ENCODE measurements at regions not wholly inside any gene's neighbourhood (a gene's known extent, or its start where the extent isn't known, plus 50 kb on each side); places are given as distances from the start of the nearest gene placed in this dataset.
"Not testable (repeated sequence)": the region's sequence is repeated elsewhere in the genome, so short reads cannot be mapped to it uniquely, and the experiment has no call there.

GRCh38 chr16:16983582-16983981, 487.2 kb downstream of the XYLT1 start:
- H3K27me3 Mint-ChIP-seq: no peaks in the 10 kb centered on the region
- H3K4me3 Mint-ChIP-seq: no peak overlapping the region
- TF ChIP-seq CTCF (IDR thresholded peaks at IDR 0.05): no peak
- ATAC-seq (no peak), DNase-seq (no peak)
- POLR2A ChIA-PET: no interaction called here
- CTCF ChIA-PET: no interaction called here
- H3K27ac Mint-ChIP-seq: no peak overlapping the region
- H3K9me3 Mint-ChIP-seq: peaks cover 3% of the 10 kb centered on the region
- H3K36me3 Mint-ChIP-seq (ENCODE audit: low read depth): no peaks in the 10 kb centered on the region
- H3K4me1 Mint-ChIP-seq (ENCODE audit: low read depth): peaks cover 3% of the 10 kb centered on the region
- intact Hi-C loops (cut with micrococcal nuclease): no loop called here

- H3K9me3 Mint-ChIP-seq; H3K4me1 Mint-ChIP-seq (ENCODE audit: low read depth); CTCF ChIA-PET; intact Hi-C loops (cut with micrococcal nuclease); H3K36me3 Mint-ChIP-seq (ENCODE audit: low read depth); POLR2A ChIA-PET; H3K27ac Mint-ChIP-seq; H3K27me3 Mint-ChIP-seq; H3K4me3 Mint-ChIP-seq; DNase-seq; ATAC-seq: not testable (repeated sequence)
These were observed 486.7 kb downstream of the XYLT1 start for GRCh38 chr16:16984091-16984490.

GRCh38 chr16:16985707-16986106, 485.1 kb downstream of the XYLT1 start:
- ATAC-seq (no peak), DNase-seq (no peak)
- no peak for TF ChIP-seq CTCF (IDR thresholded peaks at IDR 0.05)
- Mint-ChIP-seq H3K9me3 (peaks cover 3% of the 10 kb centered on the region), H3K4me1 (ENCODE audit: low read depth) (peaks cover 3% of the 10 kb centered on the region), H3K27me3 (no peaks in the 10 kb centered on the region), H3K36me3 (ENCODE audit: low read depth) (no peaks in the 10 kb centered on the region), H3K4me3 (no peak overlapping the region), H3K27ac (no peak overlapping the region)
- intact Hi-C loops (cut with micrococcal nuclease): no loop called here
- POLR2A ChIA-PET: interaction anchor here (0.6 kb wide), 1 partner anchor 18 kb away, joined by 4 read pairs; no protein-coding TSS in a partner anchor
- CTCF ChIA-PET: interaction anchor here (2.0 kb wide), 1 partner anchor 13 kb away, joined by 5 read pairs; no protein-coding TSS in a partner anchor

GRCh38 chr16:16988963-16989362, 481.8 kb downstream of the XYLT1 start:
- Mint-ChIP-seq H3K27me3 (no peaks in the 10 kb centered on the region), H3K9me3 (peaks cover 3% of the 10 kb centered on the region), H3K4me3 (no peak overlapping the region), H3K27ac (no peak overlapping the region), H3K36me3 (ENCODE audit: low read depth) (no peaks in the 10 kb centered on the region), H3K4me1 (ENCODE audit: low read depth) (peaks cover 17% of the 10 kb centered on the region)
- intact Hi-C loops (cut with micrococcal nuclease): no loop called here
- TF ChIP-seq CTCF (IDR thresholded peaks at IDR 0.05): no peak
- ATAC-seq (no peak), DNase-seq (no peak)
- CTCF ChIA-PET: interaction anchor here (0.6 to 1.6 kb wide), 2 partner anchors 12 to 477 kb away, joined by 3 read pairs; no protein-coding TSS in a partner anchor
- POLR2A ChIA-PET: no interaction called here

- POLR2A ChIA-PET: no interaction called here
- DNase-seq: no peak
- H3K4me3 Mint-ChIP-seq: no peak overlapping the region
- H3K4me1 Mint-ChIP-seq (ENCODE audit: low read depth): peaks cover 20% of the 10 kb centered on the region
- TF ChIP-seq CTCF (IDR thresholded peaks at IDR 0.05): no peak
- no peak for ATAC-seq
- CTCF ChIA-PET: interaction anchor here (1.6 kb wide), 1 partner anchor 13 kb away, joined by 3 read pairs; no protein-coding TSS in a partner anchor
- intact Hi-C loops (cut with micrococcal nuclease): no loop called here
- H3K27ac Mint-ChIP-seq: no peak overlapping the region
- no peaks in the 10 kb centered on the region for H3K27me3 Mint-ChIP-seq
- no peaks in the 10 kb centered on the region for H3K36me3 Mint-ChIP-seq (ENCODE audit: low read depth)
- peaks cover 3% of the 10 kb centered on the region for H3K9me3 Mint-ChIP-seq
These were observed 481.4 kb downstream of the XYLT1 start for GRCh38 chr16:16989368-16989767.

- ATAC-seq (no peak), DNase-seq (no peak)
- TF ChIP-seq CTCF (IDR thresholded peaks at IDR 0.05): no peak
- Mint-ChIP-seq H3K9me3 (no peaks in the 10 kb centered on the region), H3K36me3 (ENCODE audit: low read depth) (no peaks in the 10 kb centered on the region), H3K27me3 (no peaks in the 10 kb centered on the region), H3K27ac (no peak overlapping the region), H3K4me1 (ENCODE audit: low read depth) (peaks cover 20% of the 10 kb centered on the region), H3K4me3 (no peak overlapping the region)
- CTCF ChIA-PET: interaction anchor here (1.3 kb wide), 1 partner anchor 203 kb away, joined by 3 read pairs; no protein-coding TSS in a partner anchor
- POLR2A ChIA-PET: no interaction called here
- intact Hi-C loops (cut with micrococcal nuclease): no loop called here
These were observed 479.0 kb downstream of the XYLT1 start for GRCh38 chr16:16991711-16992110.
